ENCODE measurements at regions not wholly inside any gene's neighbourhood (a gene's known extent, or its start where the extent isn't known, plus 50 kb on each side); places are given as distances from the start of the nearest gene placed in this dataset.

- no peak for TF ChIP-seq GABPA (IDR thresholded peaks at IDR 0.05; ENCODE audit: low read depth)
- no peak for TF ChIP-seq CTCF (IDR thresholded peaks at IDR 0.05; ENCODE audit: insufficient read depth, low read length)
- no peak for TF ChIP-seq POLR2AphosphoS5 (IDR thresholded peaks at IDR 0.05; ENCODE audit: low read depth)
Measured at GRCh38 chr5:171543148-171543815, 123.8 kb downstream of the FGF18 start.

All from HL-60 (cell line).